LNCaP clone FGC (cell line): ENCODE measurements at regions not wholly inside any gene's neighbourhood (a gene's known extent, or its start where the extent isn't known, plus 50 kb on each side); places are given as distances from the start of the nearest gene placed in this dataset.

Experiments
- DNase-seq: peaks from one replicate; pipeline ENCODE4 v3.0.0-alpha.2; 2011; ENCODE audit warnings: low read depth
- H3K4me3 ChIP-seq: 2 replicates; pipeline ENCODE4 v1.5.1; 2011; ENCODE audit warnings: mild to moderate bottlenecking, low read depth, low read length, control low read depth
- CTCF ChIP-seq: IDR thresholded peaks from 2 replicates; pipeline ENCODE4 v1.5.1; 2012; ENCODE audit warnings: mild to moderate bottlenecking; ENCODE audit not compliant: control insufficient read depth, insufficient read depth; ENCODE audit errors: extremely low read depth

- DNase-seq: no peak
- TF ChIP-seq CTCF: no peak
- H3K4me3 ChIP-seq: no peak overlapping the region
These were observed 240.9 kb upstream of the RFC3 start for GRCh38 chr13:33577007-33577406.

GRCh38 chr13:33578786-33579185, 239.2 kb upstream of the RFC3 start:
- H3K4me3 ChIP-seq: no peak overlapping the region
- TF ChIP-seq CTCF: no peak
- no peak for DNase-seq

DNA sequence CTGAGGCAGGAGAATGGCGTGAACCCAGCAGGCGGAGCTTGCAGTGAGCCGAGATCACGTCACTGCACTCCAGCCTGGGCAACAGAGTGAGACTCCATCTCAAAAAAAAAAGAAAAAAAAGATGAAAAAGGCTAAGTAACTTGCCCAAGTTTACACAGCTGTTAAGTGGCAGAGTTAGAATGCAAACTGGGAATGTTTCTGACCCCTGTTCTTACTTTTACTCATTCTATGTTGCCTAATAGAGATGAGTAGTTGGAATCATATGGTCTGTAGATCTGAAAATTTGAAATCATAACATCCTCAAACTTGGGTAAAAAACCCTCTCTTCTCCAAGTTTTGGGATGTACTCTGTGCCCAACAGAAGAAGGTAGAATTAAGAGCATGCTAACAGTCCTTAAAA, 235.8 kb upstream of the RFC3 start:
- DNase-seq: no peak
- H3K4me3 ChIP-seq: no peak overlapping the region
- no peak for TF ChIP-seq CTCF

DNA sequence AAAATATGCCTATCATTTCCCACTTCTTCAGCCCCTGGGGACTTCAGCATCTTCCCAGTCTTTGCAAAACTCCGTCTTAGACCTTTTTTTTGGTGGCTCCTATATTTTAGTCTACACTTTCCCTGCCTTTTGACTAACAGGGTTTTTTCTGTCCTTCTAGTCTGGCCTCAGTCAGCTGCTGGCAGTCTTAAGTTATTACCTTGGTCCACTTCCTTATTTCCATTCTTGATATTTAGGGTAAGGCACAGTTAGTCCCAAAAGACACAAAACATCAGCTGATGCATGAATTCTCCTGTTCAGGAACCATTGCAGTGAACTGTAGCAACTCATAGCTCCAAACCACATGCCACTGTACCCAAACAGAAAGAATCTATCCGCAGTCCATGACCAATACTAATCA, 234.6 kb upstream of the RFC3 start:
- no peak for DNase-seq
- no peak overlapping the region for H3K4me3 ChIP-seq
- no peak for TF ChIP-seq CTCF

DNA sequence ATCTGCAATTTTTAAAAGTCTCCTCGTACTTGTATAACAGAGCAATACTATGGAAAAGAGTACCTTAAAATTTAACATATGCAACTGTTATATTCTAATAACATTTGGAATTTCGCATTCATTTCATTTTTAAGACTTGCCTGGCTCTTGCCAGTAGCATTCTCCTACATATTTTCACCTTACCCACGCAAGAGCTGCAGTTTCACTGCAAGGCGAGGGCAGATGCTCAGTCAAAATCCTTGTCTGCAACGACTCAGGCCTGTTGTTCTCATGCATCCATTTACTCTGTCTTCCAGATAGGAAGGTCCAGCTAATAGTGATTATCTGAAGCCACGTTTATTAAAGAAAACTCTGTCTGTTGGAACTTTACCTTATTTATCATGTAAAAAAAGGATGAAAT, 227.0 kb upstream of the RFC3 start:
- TF ChIP-seq CTCF: no peak
- no peak overlapping the region for H3K4me3 ChIP-seq

GRCh38 chr13:33606692-33607091, 211.3 kb upstream of the RFC3 start:
- H3K4me3 ChIP-seq: no peak overlapping the region
- no peak for DNase-seq
- no peak for TF ChIP-seq CTCF

More for the DNA sequence above, 227.0 kb upstream of the RFC3 start:
- DNase-seq: no peak

GRCh38 chr13:33610438-33611120, 207.4 kb upstream of the RFC3 start:
- no peak overlapping the region for H3K4me3 ChIP-seq
- DNase-seq: no peak
- no peak for TF ChIP-seq CTCF
